Trophoblast cell (in vitro differentiated cells and primary cell): ENCODE measurements at regions not wholly inside any gene's neighbourhood (a gene's known extent, or its start where the extent isn't known, plus 50 kb on each side); places are given as distances from the start of the nearest gene placed in this dataset.

Experiments
- DNase-seq, 2 donors: peaks; one replicate each; pipeline ENCODE4 v3.0.0-alpha.2; 2016
- H2AFZ ChIP-seq: 2 replicates; pipeline ENCODE4 v1.6.1; 2013; ENCODE audit warnings: low read length, moderate library complexity, mild to moderate bottlenecking; ENCODE audit not compliant: insufficient read depth, poor library complexity
- H2AK5ac ChIP-seq: 2 replicates; pipeline ENCODE4 v1.6.1; 2013; ENCODE audit warnings: mild to moderate bottlenecking, low read length
- H2BK120ac ChIP-seq: 2 replicates; pipeline ENCODE4 v1.6.1; 2013; ENCODE audit warnings: low read length, mild to moderate bottlenecking, moderate library complexity; ENCODE audit not compliant: insufficient read depth, poor library complexity
- H2BK12ac ChIP-seq: 2 replicates; pipeline ENCODE4 v1.6.1; 2013; ENCODE audit warnings: mild to moderate bottlenecking, low read length, moderate library complexity
- H2BK5ac ChIP-seq: 2 replicates; pipeline ENCODE4 v1.6.1; 2013; ENCODE audit warnings: low read length, low read depth, moderate library complexity, mild to moderate bottlenecking; ENCODE audit not compliant: poor library complexity
- H3K14ac ChIP-seq: 2 replicates; pipeline ENCODE4 v1.6.1; 2013; ENCODE audit warnings: mild to moderate bottlenecking, low read length
- H3K18ac ChIP-seq: 2 replicates; pipeline ENCODE4 v1.6.1; 2013; ENCODE audit warnings: mild to moderate bottlenecking, low read length
- H3K23ac ChIP-seq: 2 replicates; pipeline ENCODE4 v1.6.1; 2013; ENCODE audit warnings: low read length
- H3K27ac ChIP-seq: 2 replicates; pipeline ENCODE4 v1.5.1; 2013; ENCODE audit warnings: low read depth, mild to moderate bottlenecking, inconsistent platforms, low read length, moderate library complexity
- H3K27me3 ChIP-seq: 2 replicates; pipeline ENCODE4 v1.6.1; 2013; ENCODE audit warnings: inconsistent platforms, mild to moderate bottlenecking, low read length, moderate library complexity; ENCODE audit not compliant: insufficient read depth
- H3K36me3 ChIP-seq, 2 experiments: 1 replicate in 1 of 2; 2 replicates in 1 of 2; pipeline ENCODE4 v1.6.1; 2013; ENCODE audit warnings: low read length in 2 of 2, mild to moderate bottlenecking in 2 of 2, moderate library complexity in 1 of 2; ENCODE audit not compliant: insufficient read depth in 2 of 2, control insufficient read depth in 1 of 2
- H3K4ac ChIP-seq: 2 replicates; pipeline ENCODE4 v1.6.1; 2013; ENCODE audit warnings: low read depth, mild to moderate bottlenecking, low read length, moderate library complexity
- H3K4me1 ChIP-seq, 2 experiments: 1 replicate in 1 of 2; 2 replicates in 1 of 2; pipeline ENCODE4 v1.6.1; 2013; ENCODE audit warnings: low read length in 2 of 2, mild to moderate bottlenecking in 2 of 2, moderate library complexity in 1 of 2; ENCODE audit not compliant: insufficient read depth in 2 of 2, control insufficient read depth in 1 of 2
- H3K4me2 ChIP-seq: 2 replicates; pipeline ENCODE4 v1.6.1; 2013; ENCODE audit warnings: inconsistent platforms, mild to moderate bottlenecking, low read length, moderate library complexity
- H3K4me3 ChIP-seq: 2 replicates; pipeline ENCODE4 v1.5.1; 2013; ENCODE audit warnings: mild to moderate bottlenecking, low read depth, low read length, inconsistent platforms
- H3K79me1 ChIP-seq: one replicate; pipeline ENCODE4 v1.6.1; 2013; ENCODE audit warnings: low read length
- H3K79me2 ChIP-seq: 2 replicates; pipeline ENCODE4 v1.6.1; 2013; ENCODE audit warnings: low read length, mild to moderate bottlenecking; ENCODE audit not compliant: control insufficient read depth, insufficient read depth, poor library complexity
- H3K9ac ChIP-seq: 2 replicates; pipeline ENCODE4 v1.6.1; 2013; ENCODE audit warnings: mild to moderate bottlenecking, low read length
- H3K9me3 ChIP-seq: 2 replicates; pipeline ENCODE4 v1.6.1; 2013; ENCODE audit warnings: low read depth, mild to moderate bottlenecking, control low read depth, inconsistent platforms, low read length; ENCODE audit not compliant: insufficient read depth
- H4K12ac ChIP-seq: 2 replicates; pipeline ENCODE4 v1.6.1; 2013; ENCODE audit warnings: low read depth, mild to moderate bottlenecking, low read length, moderate library complexity
- H4K8ac ChIP-seq: 2 replicates; pipeline ENCODE4 v1.6.1; 2013; ENCODE audit warnings: low read depth, mild to moderate bottlenecking, low read length, moderate library complexity
- H4K91ac ChIP-seq: one replicate; pipeline ENCODE4 v1.6.1; 2013; ENCODE audit warnings: low read depth, mild to moderate bottlenecking, low read length, moderate library complexity
- WGBS: extraction: QIAGEN DNeasy Blood & Tissue Kit; methylation state at CpG from one replicate; pipeline ENCODE4 v1.1.7; 2013; ENCODE audit warnings: missing lambda C conversion rate; ENCODE audit not compliant: insufficient read length, insufficient coverage; ENCODE audit errors: extremely low coverage; 5-methylcytosine and 5-hydroxymethylcytosine counted together

- Histone ChIP-seq H3K27ac (no peak overlapping the region), H3K79me2 (no peaks in the 10 kb centered on the region), H2BK12ac (peak overlapping the region; percentile 34), H3K4me2 (no peak overlapping the region), H3K79me1 (peaks cover 20% of the 10 kb centered on the region), H3K9me3 (peaks cover 1% of the 10 kb centered on the region), H2BK5ac (peak overlapping the region; percentile 32), H3K9ac (no peak overlapping the region), H3K36me3 (no peaks in the 10 kb centered on the region), H4K91ac (peak overlapping the region; percentile 58), H3K27me3 (no peaks in the 10 kb centered on the region), H3K4me1 (peaks cover 18 to 19% of the 10 kb centered on the region in 2 experiments), H3K4ac (no peak overlapping the region), H2AK5ac (peak overlapping the region; percentile 3), H4K8ac (peak overlapping the region; percentile 17), H3K18ac (no peak overlapping the region), H2AFZ (no peak overlapping the region), H3K14ac (peak overlapping the region; percentile 32), H2BK120ac (peak overlapping the region; percentile 20), H3K4me3 (no peak overlapping the region), H3K23ac (no peak overlapping the region), H4K12ac (no peak overlapping the region)
- DNase-seq: no peak
- no CpG with 5 or more reads among the region's 11 CpGs for WGBS
These were observed 73.9 kb downstream of the LSM3 start for GRCh38 chr3:14252321-14253021.

GRCh38 chr3:14253022-14253706 lies 74.5 kb downstream of the LSM3 start:
- H4K8ac ChIP-seq: no peak overlapping the region
- no peaks in the 10 kb centered on the region for H3K36me3 ChIP-seq
- peaks cover 1% of the 10 kb centered on the region for H3K9me3 ChIP-seq
- peak; percentile 82 for DNase-seq
- no peaks in the 10 kb centered on the region for H3K79me2 ChIP-seq
- no peak overlapping the region for H3K4ac ChIP-seq
- no peak overlapping the region for H3K18ac ChIP-seq
- no CpG with 5 or more reads among the region's 11 CpGs for WGBS
- peak overlapping the region; percentile 7 for H3K14ac ChIP-seq
- H3K23ac ChIP-seq: no peak overlapping the region
- H3K4me3 ChIP-seq: no peak overlapping the region
- H2AK5ac ChIP-seq: no peak overlapping the region
- H3K4me2 ChIP-seq: no peak overlapping the region
- H3K27ac ChIP-seq: peak overlapping the region; percentile 58
- H2BK120ac ChIP-seq: peak overlapping the region; percentile 7
- peaks cover 19% of the 10 kb centered on the region for H3K79me1 ChIP-seq
- H3K9ac ChIP-seq: no peak overlapping the region
- peak overlapping the region; percentile 8 for H2BK5ac ChIP-seq
- H4K91ac ChIP-seq: peak overlapping the region; percentile 58
- H2AFZ ChIP-seq: no peak overlapping the region
- peak overlapping the region; percentile 3 for H2BK12ac ChIP-seq
- H3K4me1 ChIP-seq: peaks cover 18 to 19% of the 10 kb centered on the region in 2 experiments
- H4K12ac ChIP-seq: no peak overlapping the region
- H3K27me3 ChIP-seq: no peaks in the 10 kb centered on the region

DNA sequence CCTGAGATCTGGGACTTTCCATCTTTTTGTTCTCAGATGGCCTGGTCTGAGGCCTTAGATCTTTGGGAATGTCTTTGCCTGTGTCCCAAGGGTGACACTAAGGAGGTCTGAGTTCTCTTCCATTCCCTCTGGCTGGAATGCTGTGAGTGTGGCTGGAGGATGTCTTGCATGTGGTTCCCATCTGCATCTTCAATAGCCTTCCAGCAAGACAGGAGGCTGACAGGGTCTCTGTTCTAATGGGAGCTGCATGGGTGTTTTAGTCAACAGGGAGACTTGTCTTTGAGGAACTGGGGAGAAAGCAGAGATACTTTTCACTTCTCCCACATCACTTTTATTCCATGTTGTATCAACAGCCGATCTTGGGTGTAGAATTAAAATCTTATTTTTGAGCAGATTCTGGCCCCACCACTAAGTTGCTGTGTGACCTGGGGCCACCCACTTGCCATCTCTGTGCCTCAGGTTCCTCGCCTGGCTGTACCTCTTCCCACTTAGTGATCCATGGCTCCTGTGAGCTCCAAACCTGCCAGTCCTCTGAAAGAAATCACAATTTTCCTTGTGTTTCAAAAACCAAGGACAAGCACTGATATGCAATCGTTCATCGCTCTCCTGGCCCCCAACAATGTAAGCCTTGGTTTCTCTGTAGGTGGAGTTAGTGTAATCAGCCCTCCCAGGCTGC lies 75.2 kb downstream of the LSM3 start:
- Histone ChIP-seq H3K4me1 (peaks cover 16 to 18% of the 10 kb centered on the region in 2 experiments), H2BK12ac (peak overlapping the region; percentile 28), H4K8ac (no peak overlapping the region), H3K4me2 (no peak overlapping the region), H3K79me1 (peaks cover 18% of the 10 kb centered on the region), H3K23ac (no peak overlapping the region), H4K12ac (no peak overlapping the region), H4K91ac (peak overlapping the region; percentile 23), H2AFZ (no peak overlapping the region), H3K14ac (no peak overlapping the region), H3K4me3 (no peak overlapping the region), H2BK5ac (peak overlapping the region; percentile 8), H3K36me3 (no peaks in the 10 kb centered on the region), H3K9ac (no peak overlapping the region), H3K27me3 (no peaks in the 10 kb centered on the region), H3K9me3 (peaks cover 1% of the 10 kb centered on the region), H2BK120ac (peak overlapping the region; percentile 9), H3K4ac (no peak overlapping the region), H3K18ac (no peak overlapping the region), H3K27ac (peak overlapping the region; percentile 58), H2AK5ac (no peak overlapping the region), H3K79me2 (no peaks in the 10 kb centered on the region)
- WGBS: no CpG with 5 or more reads among the region's 4 CpGs
- no peak for DNase-seq

GRCh38 chr3:14254812-14255702 lies 76.4 kb downstream of the LSM3 start:
- Histone ChIP-seq H4K8ac (no peak overlapping the region), H2BK5ac (no peak overlapping the region), H3K79me2 (no peaks in the 10 kb centered on the region), H3K27ac (no peak overlapping the region), H2AFZ (no peak overlapping the region), H2BK12ac (peak overlapping the region; percentile 4), H3K9ac (no peak overlapping the region), H3K18ac (no peak overlapping the region), H3K23ac (no peak overlapping the region), H3K4me2 (no peak overlapping the region), H3K79me1 (peaks cover 18% of the 10 kb centered on the region), H2AK5ac (peak overlapping the region; percentile 15), H4K91ac (peak overlapping the region; percentile 33), H3K14ac (no peak overlapping the region), H3K4me1 (peaks cover 16% of the 10 kb centered on the region in 2 experiments), H3K36me3 (no peaks in the 10 kb centered on the region), H3K4me3 (no peak overlapping the region), H3K4ac (no peak overlapping the region), H4K12ac (no peak overlapping the region), H3K9me3 (peaks cover 1% of the 10 kb centered on the region), H2BK120ac (no peak overlapping the region), H3K27me3 (no peaks in the 10 kb centered on the region)
- DNase-seq: no peak
- WGBS: 93% methylated on average over 7 of the region's 9 CpGs
